AG09319 (cell line): ENCODE measurements at regions not wholly inside any gene's neighbourhood (a gene's known extent, or its start where the extent isn't known, plus 50 kb on each side); places are given as distances from the start of the nearest gene placed in this dataset.

Experiments
- DNase-seq: peaks from one replicate; pipeline ENCODE4 v3.0.0-alpha.2; 2010; ENCODE audit warnings: low read depth; ENCODE audit errors: extremely low read depth
- TF ChIP-seq, protein P1 (sequence below): IDR thresholded peaks from 2 replicates; pipeline ENCODE4 v1.5.1; 2011; ENCODE audit warnings: low read depth, mild to moderate bottlenecking, inconsistent platforms, low read length, moderate library complexity

DNA sequence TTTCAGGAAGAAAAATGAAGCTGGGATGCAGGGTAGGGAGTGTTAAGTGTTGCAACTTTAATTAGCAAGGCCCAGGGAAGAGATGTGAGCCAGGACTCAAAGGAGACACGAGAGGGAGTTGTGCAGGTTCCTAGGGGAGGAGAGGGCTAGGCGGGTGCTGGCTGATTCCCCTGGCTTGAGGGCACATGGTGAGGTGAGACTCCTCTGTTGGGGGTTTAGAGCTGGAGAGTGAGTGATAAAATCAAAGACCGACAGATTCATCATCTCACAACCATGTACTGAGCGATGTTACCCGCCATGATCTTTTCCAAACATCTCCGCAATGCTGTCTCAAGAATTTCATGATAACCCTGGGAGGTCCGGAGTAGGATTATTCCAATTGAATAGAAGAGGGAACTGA is 161.8 kb upstream of the CSF3R start:
- TF ChIP-seq, protein P1, sequence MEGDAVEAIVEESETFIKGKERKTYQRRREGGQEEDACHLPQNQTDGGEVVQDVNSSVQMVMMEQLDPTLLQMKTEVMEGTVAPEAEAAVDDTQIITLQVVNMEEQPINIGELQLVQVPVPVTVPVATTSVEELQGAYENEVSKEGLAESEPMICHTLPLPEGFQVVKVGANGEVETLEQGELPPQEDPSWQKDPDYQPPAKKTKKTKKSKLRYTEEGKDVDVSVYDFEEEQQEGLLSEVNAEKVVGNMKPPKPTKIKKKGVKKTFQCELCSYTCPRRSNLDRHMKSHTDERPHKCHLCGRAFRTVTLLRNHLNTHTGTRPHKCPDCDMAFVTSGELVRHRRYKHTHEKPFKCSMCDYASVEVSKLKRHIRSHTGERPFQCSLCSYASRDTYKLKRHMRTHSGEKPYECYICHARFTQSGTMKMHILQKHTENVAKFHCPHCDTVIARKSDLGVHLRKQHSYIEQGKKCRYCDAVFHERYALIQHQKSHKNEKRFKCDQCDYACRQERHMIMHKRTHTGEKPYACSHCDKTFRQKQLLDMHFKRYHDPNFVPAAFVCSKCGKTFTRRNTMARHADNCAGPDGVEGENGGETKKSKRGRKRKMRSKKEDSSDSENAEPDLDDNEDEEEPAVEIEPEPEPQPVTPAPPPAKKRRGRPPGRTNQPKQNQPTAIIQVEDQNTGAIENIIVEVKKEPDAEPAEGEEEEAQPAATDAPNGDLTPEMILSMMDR = no peak

DNA sequence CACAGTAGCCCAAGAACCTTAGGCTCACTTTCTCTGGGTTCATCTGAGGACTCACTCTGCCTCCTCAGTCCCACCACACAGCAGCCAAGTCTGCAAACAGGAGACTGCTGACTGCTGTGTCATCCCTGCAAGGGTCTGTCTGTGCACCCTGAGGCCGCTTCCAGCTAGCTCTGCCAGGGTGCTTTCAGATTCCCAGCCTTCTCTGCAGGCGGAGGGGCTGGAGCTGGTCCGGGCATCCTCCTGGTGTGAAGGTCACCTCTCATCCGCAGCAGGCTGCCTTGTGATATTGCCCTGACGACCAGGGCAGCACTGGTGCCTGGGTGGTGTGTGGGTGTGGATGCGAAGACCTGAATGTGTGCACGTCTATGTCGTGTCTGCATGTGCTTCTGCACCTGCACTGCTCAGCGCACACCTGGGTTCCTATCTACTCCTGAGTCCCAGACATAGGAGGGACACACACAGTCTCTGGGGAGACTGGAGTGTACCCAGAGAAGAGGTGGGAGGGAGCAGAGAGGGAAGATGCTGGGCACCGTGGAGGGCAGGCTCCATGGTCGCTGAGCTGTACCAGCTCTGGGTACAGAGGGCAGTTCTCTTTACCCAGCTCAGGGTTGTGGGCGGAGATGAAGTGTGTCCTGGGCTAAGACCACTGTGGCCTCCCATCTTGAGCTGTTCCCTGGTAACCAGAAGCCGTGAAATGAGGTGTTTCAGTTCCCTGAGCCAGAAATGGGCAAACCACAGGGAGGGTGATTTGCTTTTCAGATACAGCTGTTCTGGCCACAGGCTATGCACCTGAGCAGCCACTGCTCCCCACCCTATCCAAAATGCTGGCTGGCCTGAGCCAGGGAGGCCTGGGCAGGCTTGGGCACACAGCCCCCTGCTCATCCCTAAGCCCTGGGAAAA is 160.9 kb upstream of the CSF3R start:
- TF ChIP-seq, protein P1 = no peak
- DNase-seq = no peak

More for the DNA sequence above, 161.8 kb upstream of the CSF3R start:
- DNase-seq = no peak

DNA sequence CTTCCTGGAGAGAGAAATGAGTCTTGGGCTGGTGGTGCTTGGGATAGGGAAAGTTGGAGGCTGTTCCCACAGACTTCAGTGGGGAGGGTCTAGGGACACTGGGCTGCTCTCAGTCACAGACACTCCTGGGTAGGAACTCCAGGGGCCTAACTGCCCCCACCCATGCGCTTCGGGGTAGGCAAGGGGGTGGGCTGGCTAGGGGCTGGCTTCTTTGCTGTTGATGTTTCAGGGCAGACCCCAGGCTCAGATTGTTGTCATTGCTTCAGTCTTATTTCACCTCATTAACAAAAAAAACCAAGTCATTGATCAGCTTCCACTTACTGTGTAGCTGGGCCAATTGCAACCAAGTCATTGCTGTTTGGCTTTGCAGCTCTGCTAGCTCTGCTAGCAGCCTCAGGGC is 160.1 kb upstream of the CSF3R start:
- TF ChIP-seq, protein P1 = no peak
- no peak for DNase-seq

DNA sequence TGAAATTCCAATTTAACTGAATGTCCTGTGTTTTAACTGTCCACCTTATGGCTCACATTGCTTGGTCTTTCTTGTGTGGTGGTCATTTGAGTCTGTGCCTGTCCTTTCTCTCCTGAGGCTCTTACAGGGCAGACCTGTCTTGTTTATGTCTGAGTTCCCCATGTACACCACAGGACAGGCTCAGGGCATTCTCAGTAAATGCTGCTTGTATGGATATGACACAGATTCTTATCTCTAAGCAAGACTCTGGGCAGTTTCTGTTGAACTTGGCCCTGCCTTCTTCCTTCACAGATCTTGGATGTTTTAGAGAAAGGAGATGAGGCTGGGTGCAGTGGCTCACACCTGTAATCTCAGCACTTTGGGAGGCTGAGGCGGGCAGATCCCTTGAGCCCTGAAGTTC is 159.1 kb upstream of the CSF3R start:
- TF ChIP-seq, protein P1 = no peak

DNA sequence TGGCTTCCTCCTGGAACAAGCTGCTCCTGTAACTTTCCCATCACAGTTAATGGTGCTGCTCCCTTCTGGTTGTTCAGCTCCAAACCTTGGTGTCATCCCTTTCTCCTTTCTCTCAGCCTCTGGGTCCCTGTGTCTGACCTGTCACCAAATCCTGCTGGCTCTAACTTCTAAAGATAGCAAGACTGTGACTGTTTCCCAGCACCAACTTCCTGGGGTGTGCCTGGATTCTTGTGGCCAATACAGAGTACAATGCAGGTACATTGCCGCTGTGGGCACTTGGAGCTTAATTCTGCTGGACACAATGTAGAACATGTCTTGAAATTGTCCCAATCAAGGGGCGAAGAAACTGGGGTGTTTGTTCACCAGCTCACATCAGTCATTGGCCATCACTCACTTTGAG is 156.7 kb upstream of the CSF3R start:
- DNase-seq = no peak
- TF ChIP-seq, protein P1 = no peak

More for the DNA sequence above, 159.1 kb upstream of the CSF3R start:
- DNase-seq = no peak

DNA sequence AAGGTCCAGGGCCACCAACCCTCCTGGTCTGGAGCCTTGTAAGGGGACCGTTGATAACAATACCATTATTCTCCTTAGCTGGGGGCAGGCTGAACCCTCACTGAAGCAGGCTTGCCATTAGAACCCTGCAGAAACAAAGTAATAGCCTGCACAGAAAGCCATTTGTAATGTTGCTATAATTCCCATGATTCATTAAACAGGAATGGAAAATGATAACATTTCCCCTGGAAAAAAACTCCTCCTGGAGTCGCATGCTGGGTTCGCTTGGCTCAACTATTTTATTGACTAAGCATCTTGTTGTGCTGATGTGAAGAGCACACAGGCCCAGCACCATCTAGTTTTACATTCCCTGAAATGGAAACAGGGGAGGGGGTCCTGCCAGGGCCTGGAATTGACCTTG is 155.6 kb upstream of the CSF3R start:
- TF ChIP-seq, protein P1 = no peak
- no peak for DNase-seq

DNA sequence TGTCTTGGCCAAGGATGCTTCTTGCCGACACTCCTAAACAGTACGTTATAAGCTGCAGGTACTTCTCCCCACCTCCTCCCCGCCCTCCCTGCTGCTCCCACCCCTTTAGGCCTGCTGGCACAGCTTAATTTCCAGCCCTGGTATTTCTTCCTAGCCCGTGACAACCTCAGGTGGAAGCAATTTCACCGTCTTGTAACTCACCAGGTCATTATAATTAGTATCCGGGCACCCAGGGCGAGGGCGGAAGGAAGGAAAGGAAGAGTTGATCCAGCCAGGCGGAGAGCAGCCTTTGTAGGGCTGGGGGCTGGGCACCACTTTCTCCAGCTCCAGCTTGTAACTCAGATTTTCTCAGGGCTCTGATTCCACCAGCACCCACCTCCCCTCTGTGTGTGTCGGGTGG is 153.5 kb upstream of the CSF3R start:
- TF ChIP-seq, protein P1 = no peak
- no peak for DNase-seq
